Fibroblast of lung (primary cell): ENCODE measurements at regions not wholly inside any gene's neighbourhood (a gene's known extent, or its start where the extent isn't known, plus 50 kb on each side); places are given as distances from the start of the nearest gene placed in this dataset.

ENCODE experiments used
- DNase-seq, 2 donors: peaks; one replicate each; pipeline versions ENCODE4 v3.0.0 to v3.0.0-alpha.2; 2010; ENCODE audit warnings: low read depth in 2 of 2
- H2AFZ ChIP-seq: 2 replicates; pipeline ENCODE4 v1.5.1; 2012; ENCODE audit warnings: low read length, control low read depth, inconsistent platforms
- H3K27ac ChIP-seq: 2 replicates; pipeline ENCODE4 v1.5.1; 2011; ENCODE audit warnings: low read length, control low read depth; ENCODE audit not compliant: insufficient read depth
- H3K27me3 ChIP-seq: 2 replicates; pipeline ENCODE4 v1.5.1; 2011; ENCODE audit warnings: mild to moderate bottlenecking, low read length; ENCODE audit not compliant: control insufficient read depth, insufficient read depth
- H3K36me3 ChIP-seq: 2 replicates; pipeline ENCODE4 v1.5.1; 2011; ENCODE audit warnings: low read length; ENCODE audit not compliant: control insufficient read depth, insufficient read depth
- H3K4me1 ChIP-seq: 2 replicates; pipeline ENCODE4 v1.5.1; 2011; ENCODE audit warnings: low read length; ENCODE audit not compliant: control insufficient read depth, insufficient read depth; ENCODE audit errors: extremely low read depth
- H3K4me2 ChIP-seq: 2 replicates; pipeline ENCODE4 v1.5.1; 2011; ENCODE audit warnings: low read length, control low read depth; ENCODE audit not compliant: insufficient read depth; ENCODE audit errors: extremely low read depth
- H3K4me3 ChIP-seq, 4 experiments: fragments of 200-600 bp in 1 of 4; sonication (generic) in 1 of 4; replicated peaks in 1 of 4; 2 replicates each; pipeline ENCODE4 v1.5.1; 2011 to 2016; ENCODE audit warnings: low read length in 4 of 4, low read depth in 3 of 4, mild to moderate bottlenecking in 3 of 4, control low read depth in 2 of 4, inconsistent platforms in 1 of 4, mixed read lengths in 1 of 4; ENCODE audit not compliant: insufficient read depth in 1 of 4; ENCODE audit errors: control extremely low read depth in 1 of 4
- H3K79me2 ChIP-seq: 2 replicates; pipeline ENCODE4 v1.5.1; 2012; ENCODE audit warnings: mild to moderate bottlenecking, low read length, inconsistent platforms; ENCODE audit not compliant: control insufficient read depth, insufficient read depth
- H3K9ac ChIP-seq: 2 replicates; pipeline ENCODE4 v1.5.1; 2011; ENCODE audit warnings: mild to moderate bottlenecking, low read length, control low read depth; ENCODE audit not compliant: insufficient read depth
- H3K9me3 ChIP-seq: 2 replicates; pipeline ENCODE4 v1.5.1; 2012; ENCODE audit warnings: low read depth, low read length; ENCODE audit not compliant: control insufficient read depth, insufficient read depth
- H4K20me1 ChIP-seq: 2 replicates; pipeline ENCODE4 v1.5.1; 2011; ENCODE audit warnings: low read length; ENCODE audit not compliant: control insufficient read depth, insufficient read depth; ENCODE audit errors: extremely low read depth
- CTCF ChIP-seq, 2 donors: IDR thresholded peaks in 1 of 2; conservative IDR thresholded peaks in 1 of 2; 1 replicate in 1 of 2; 2 replicates in 1 of 2; pipeline ENCODE4 v1.5.1; 2011 to 2012; ENCODE audit warnings: low read length in 2 of 2, control low read depth in 1 of 2, inconsistent platforms in 1 of 2, low read depth in 1 of 2, mild to moderate bottlenecking in 1 of 2
- EZH2 ChIP-seq: IDR thresholded peaks from 2 replicates; pipeline ENCODE4 v1.5.1; 2012; ENCODE audit warnings: low read length, control low read depth, mild to moderate bottlenecking; ENCODE audit errors: missing control alignments

GRCh38 chr4:138675685-138676084 lies 339.9 kb upstream of the NOCT start:
- Histone ChIP-seq H3K4me3 (no peak overlapping the region), H3K36me3 (no peaks in the 10 kb centered on the region), H3K27me3 (no peaks in the 10 kb centered on the region), H2AFZ (no peak overlapping the region), H3K9me3 (no peaks in the 10 kb centered on the region), H3K27ac (no peak overlapping the region), H3K79me2 (no peaks in the 10 kb centered on the region), H3K4me2 (no peak overlapping the region), H4K20me1 (no peaks in the 10 kb centered on the region), H3K9ac (no peak overlapping the region), H3K4me1 (peaks cover 2% of the 10 kb centered on the region)
- TF ChIP-seq EZH2 (no peak), CTCF (conservative IDR thresholded peaks at IDR 0.05 in 1 of 2, IDR thresholded peaks at IDR 0.05 in 1 of 2; ENCODE audit: low read depth in 1 of 2, low read length in 2 of 2) (no peak)
- no peak for DNase-seq

GRCh38 chr4:138674209-138674608 lies 341.4 kb upstream of the NOCT start:
- no peak for TF ChIP-seq CTCF (conservative IDR thresholded peaks at IDR 0.05 in 1 of 2, IDR thresholded peaks at IDR 0.05 in 1 of 2; ENCODE audit: low read depth in 1 of 2, low read length in 2 of 2)
- no peak for TF ChIP-seq EZH2
- Histone ChIP-seq H3K36me3 (no peaks in the 10 kb centered on the region), H2AFZ (no peak overlapping the region), H3K9me3 (no peaks in the 10 kb centered on the region), H3K4me3 (no peak overlapping the region), H3K4me1 (peaks cover 2% of the 10 kb centered on the region), H3K9ac (no peak overlapping the region), H3K27ac (no peak overlapping the region), H3K27me3 (no peaks in the 10 kb centered on the region), H3K4me2 (no peak overlapping the region), H4K20me1 (no peaks in the 10 kb centered on the region), H3K79me2 (no peaks in the 10 kb centered on the region)
- no peak for DNase-seq

- Histone ChIP-seq H3K9ac (no peak overlapping the region), H3K4me2 (no peak overlapping the region), H3K79me2 (no peaks in the 10 kb centered on the region), H3K4me1 (peaks cover 2% of the 10 kb centered on the region), H3K27ac (no peak overlapping the region), H2AFZ (no peak overlapping the region), H3K27me3 (no peaks in the 10 kb centered on the region), H3K36me3 (no peaks in the 10 kb centered on the region), H4K20me1 (no peaks in the 10 kb centered on the region), H3K4me3 (no peak overlapping the region), H3K9me3 (no peaks in the 10 kb centered on the region)
- DNase-seq, result peak in 1 of 2 donors; percentile 30
- TF ChIP-seq CTCF (conservative IDR thresholded peaks at IDR 0.05 in 1 of 2, IDR thresholded peaks at IDR 0.05 in 1 of 2; ENCODE audit: low read depth in 1 of 2, low read length in 2 of 2) (no peak), EZH2 (no peak)
Observed at GRCh38 chr4:138673053-138673452, 342.5 kb upstream of the NOCT start.
